K562 (cell line): ENCODE measurements at regions not wholly inside any gene's neighbourhood (a gene's known extent, or its start where the extent isn't known, plus 50 kb on each side); places are given as distances from the start of the nearest gene placed in this dataset.

Experiments used
- ATAC-seq: fragments of 200-7000 bp; cut with Tn5 transposase; 3 replicates; pipeline ENCODE4 v1.9.1; 2020; ENCODE audit warnings: moderate library complexity
- BruUV-seq: library from RNA; stranded (reverse); fragments of 400-500 nt; replicated peaks from 2 replicates; lab custom pipeline; 2021; lab: Mats Ljungman, UMichigan
- CTCF ChIA-PET: fragments of 300-600 bp; formaldehyde crosslinking; extraction: SDS; loops from one replicate; lab custom pipeline; 2021; ENCODE audit warnings: low intra/inter-chr PET ratio; lab: Yijun Ruan, JAX
- POLR2A ChIA-PET: fragments of 300-600, 350-650 bp; sonication (Branson Sonifier 250); formaldehyde crosslinking; extraction: SDS; loops from one replicate; lab custom pipeline; 2021; ENCODE audit warnings: antibody characterized with exemption, inconsistent platforms; lab: Yijun Ruan, JAX
- DNase-seq, 4 experiments: peaks; one replicate each; pipeline versions ENCODE4 v3.0.0 to v3.0.0-alpha.2; 2011 to 2018; ENCODE audit warnings: low spot score in 3 of 4, mixed read lengths in 3 of 4; ENCODE audit errors: extremely low read depth in 1 of 4
- FAIRE-seq: peaks from 2 replicates; lab custom pipeline; 2011; peaks lifted over from hg19 to GRCh38; lab: Jason Lieb, UNC
- H2AFZ ChIP-seq: 2 replicates; pipeline ENCODE4 v1.6.0; 2011; ENCODE audit warnings: low read depth, low read length, control low read depth, inconsistent platforms
- H3K27ac ChIP-seq: fragments of 200-600 bp; 3 replicates; pipeline ENCODE4 v1.8.0; 2011; ENCODE audit warnings: low read depth, mild to moderate bottlenecking, control low read depth, inconsistent platforms, low read length, moderate library complexity, mixed read lengths; ENCODE audit errors: extremely low read depth
- H3K27me3 ChIP-seq, 2 experiments: fragments of 300-600 bp in 1 of 2; 2 replicates in 1 of 2; 3 replicates in 1 of 2; pipeline versions ENCODE4 v1.6.0 to v1.8.0; 2011; ENCODE audit warnings: inconsistent platforms in 2 of 2, low read length in 2 of 2, mild to moderate bottlenecking in 1 of 2, mixed read lengths in 1 of 2, moderate library complexity in 1 of 2; ENCODE audit not compliant: control insufficient read depth in 2 of 2, insufficient read depth in 2 of 2
- H3K36me3 ChIP-seq: fragments of 300-600 bp; 3 replicates; pipeline ENCODE4 v1.8.0; 2011; ENCODE audit warnings: mild to moderate bottlenecking, low read length, inconsistent platforms; ENCODE audit not compliant: control insufficient read depth, insufficient read depth
- H3K4me1 ChIP-seq, 2 experiments: fragments of 200-600 bp in 1 of 2; replicated peaks in 1 of 2; 2 replicates in 1 of 2; 3 replicates in 1 of 2; pipeline versions ENCODE4 v1.5.1 to v1.8.0; 2011; ENCODE audit warnings: inconsistent platforms in 2 of 2, low read length in 2 of 2, mild to moderate bottlenecking in 1 of 2, mixed read lengths in 1 of 2, moderate library complexity in 1 of 2; ENCODE audit not compliant: control insufficient read depth in 2 of 2, insufficient read depth in 2 of 2
- H3K4me2 ChIP-seq: 2 replicates; pipeline ENCODE4 v1.6.1; 2011; ENCODE audit warnings: low read length, control low read depth, inconsistent platforms, mixed read lengths; ENCODE audit not compliant: insufficient read depth
- H3K4me3 ChIP-seq: fragments of 200-600 bp; sonication (generic), shearing (Covaris generic); 2 replicates; pipeline ENCODE4 v1.5.1; 2016; ENCODE audit warnings: control low read depth, inconsistent platforms
- H3K79me2 ChIP-seq: fragments of 200-600 bp; 3 replicates; pipeline ENCODE4 v1.8.0; 2011; ENCODE audit warnings: low read length, inconsistent platforms; ENCODE audit not compliant: control insufficient read depth, insufficient read depth
- H3K9ac ChIP-seq, 2 experiments: 2 replicates each; pipeline versions ENCODE4 v1.6.0 to v1.6.1; 2011; ENCODE audit warnings: low read depth in 2 of 2, low read length in 2 of 2, control low read depth in 1 of 2, inconsistent platforms in 1 of 2, mild to moderate bottlenecking in 1 of 2, mixed read lengths in 1 of 2; ENCODE audit not compliant: insufficient read depth in 1 of 2
- H3K9me1 ChIP-seq: one replicate; pipeline ENCODE4 v1.6.0; 2011; ENCODE audit warnings: inconsistent platforms, mild to moderate bottlenecking, low read length, moderate library complexity; ENCODE audit not compliant: control insufficient read depth, insufficient read depth
- H3K9me3 ChIP-seq: replicated peaks from 2 replicates; pipeline ENCODE4 v1.5.1; 2011; ENCODE audit warnings: low read depth, low read length, inconsistent platforms; ENCODE audit not compliant: control insufficient read depth, insufficient read depth
- H4K20me1 ChIP-seq: replicated peaks from 2 replicates; pipeline ENCODE4 v1.6.1; 2011; ENCODE audit warnings: low read length, inconsistent platforms, mixed read lengths; ENCODE audit not compliant: control insufficient read depth, insufficient read depth
- ARID1B ChIP-seq: fragments of 450-650 bp; IDR thresholded peaks from 2 replicates; pipeline ENCODE4 v1.6.1; 2016; ENCODE audit warnings: antibody characterized with exemption, mild to moderate bottlenecking, inconsistent platforms
- EP400 ChIP-seq: fragments of 450-650 bp; IDR thresholded peaks from 2 replicates; pipeline ENCODE4 v1.6.1; 2017; ENCODE audit warnings: antibody characterized with exemption, mild to moderate bottlenecking, moderate library complexity
- MCM3 ChIP-seq: fragments of 450-650 bp; IDR thresholded peaks from 2 replicates; pipeline ENCODE4 v1.6.1; 2016
- RFX7 ChIP-seq: fragments of 250-450 bp; sonication (Bioruptor Pico); IDR thresholded peaks from 2 replicates; pipeline ENCODE4 v1.5.1; 2021; ENCODE audit warnings: mild to moderate bottlenecking
- SMAD4 ChIP-seq: fragments of 250-450 bp; sonication (Bioruptor Pico); conservative IDR thresholded peaks from 2 replicates; pipeline ENCODE4 v1.8.0; 2021; ENCODE audit warnings: inconsistent platforms, mild to moderate bottlenecking, moderate library complexity
- TBL1XR1 ChIP-seq, 2 experiments: IDR thresholded peaks; 2 replicates each; pipeline ENCODE4 v1.6.1; 2012; ENCODE audit warnings: improper control_type of control experiment in 2 of 2, low read length in 2 of 2, mild to moderate bottlenecking in 1 of 2
- ZBTB1 ChIP-seq: sonication (generic); formaldehyde crosslinking; IDR thresholded peaks from 2 replicates; pipeline ENCODE4 v1.8.1; 2023; ENCODE audit warnings: missing genetic modification reagents, low read depth, mild to moderate bottlenecking, borderline replicate concordance
- ZNF785 ChIP-seq: fragments of 250-450 bp; sonication (Bioruptor Pico); IDR thresholded peaks from 2 replicates; pipeline ENCODE4 v1.4.0; 2020; ENCODE audit warnings: mild to moderate bottlenecking
- WGBS: fragments of 100-300 bp; shearing (Covaris generic); methylation state at CpG from one replicate; pipeline ENCODE4 v1.1.6; 2016; ENCODE audit warnings: low coverage, mixed read lengths; ENCODE audit not compliant: insufficient coverage; ENCODE audit errors: missing lambda C conversion rate; 5-methylcytosine and 5-hydroxymethylcytosine counted together
- in situ Hi-C: fragments of 300-500 bp; cut with MboI; formaldehyde crosslinking; loops from 4 replicates; pipeline ENCODE4 v1.15.0; 2018; ENCODE audit warnings: inconsistent platforms, mixed read lengths
- intact Hi-C: fragments of 100-400 bp; cut with micrococcal nuclease; formaldehyde crosslinking; loops from 2 replicates; pipeline ENCODE4 v1.14.2; 2022
- TF ChIP-seq, protein P1 (sequence below): fragments of 450-650 bp; IDR thresholded peaks from 2 replicates; pipeline ENCODE4 v1.7.0; 2016; ENCODE audit warnings: borderline replicate concordance
- TF ChIP-seq, protein P2 (sequence below): fragments of 450-650 bp; IDR thresholded peaks from 2 replicates; pipeline ENCODE4 v1.6.1; 2017; ENCODE audit warnings: mild to moderate bottlenecking, moderate library complexity

DNA sequence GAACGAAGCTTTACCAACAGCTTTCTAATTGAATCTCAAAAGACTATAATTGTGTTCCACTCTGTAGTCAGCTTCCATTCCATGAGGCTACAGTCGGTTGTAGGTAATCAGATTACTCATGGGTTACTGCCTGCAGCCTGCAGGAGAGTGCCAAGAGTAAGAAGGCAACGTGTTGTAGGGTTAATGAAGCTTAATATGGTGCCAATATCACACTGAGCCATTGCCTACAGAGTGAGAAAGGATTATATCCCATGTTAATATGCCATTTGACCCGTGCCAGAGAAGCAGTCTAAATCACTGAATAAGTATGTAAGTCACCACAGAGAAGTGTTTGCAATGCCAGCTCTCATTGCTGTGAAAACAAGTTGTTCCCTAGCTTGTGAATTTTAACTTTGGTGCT lies 734.5 kb upstream of the ACVR2A start:
- 0% methylated on average over 4 of the region's 4 CpGs for WGBS

More for the DNA sequence above, 734.5 kb upstream of the ACVR2A start:
- Histone ChIP-seq H3K4me1 (no peaks in the 10 kb centered on the region), H3K27me3 (no peaks in the 10 kb centered on the region), H3K9ac (no peak overlapping the region), H3K79me2 (no peaks in the 10 kb centered on the region), H3K9me1 (no peaks in the 10 kb centered on the region), H3K27ac (no peak overlapping the region), H3K4me3 (no peak overlapping the region), H3K9me3 (no peaks in the 10 kb centered on the region), H2AFZ (no peak overlapping the region), H3K36me3 (no peaks in the 10 kb centered on the region), H4K20me1 (no peaks in the 10 kb centered on the region), H3K4me2 (no peak overlapping the region)
- CTCF ChIA-PET: no interaction called here
- in situ Hi-C loops (no loop called here), intact Hi-C loops (no loop called here)
- POLR2A ChIA-PET: no interaction called here
- no peak for FAIRE-seq
- no TSS peak for BruUV-seq
- no peak for DNase-seq
- ATAC-seq: no peak
- TF ChIP-seq ZNF785 (CRISPR knock-in tag) (no peak), ARID1B (no peak), SMAD4 (CRISPR knock-in tag) (no peak), MCM3 (no peak), ZBTB1 (no peak), TBL1XR1 (IDR thresholded peaks at IDR 0.05; ENCODE audit: low read length in 2 of 2) (no peak), EP400 (no peak), RFX7 (CRISPR knock-in tag) (no peak)
- TF ChIP-seq, protein P1, sequence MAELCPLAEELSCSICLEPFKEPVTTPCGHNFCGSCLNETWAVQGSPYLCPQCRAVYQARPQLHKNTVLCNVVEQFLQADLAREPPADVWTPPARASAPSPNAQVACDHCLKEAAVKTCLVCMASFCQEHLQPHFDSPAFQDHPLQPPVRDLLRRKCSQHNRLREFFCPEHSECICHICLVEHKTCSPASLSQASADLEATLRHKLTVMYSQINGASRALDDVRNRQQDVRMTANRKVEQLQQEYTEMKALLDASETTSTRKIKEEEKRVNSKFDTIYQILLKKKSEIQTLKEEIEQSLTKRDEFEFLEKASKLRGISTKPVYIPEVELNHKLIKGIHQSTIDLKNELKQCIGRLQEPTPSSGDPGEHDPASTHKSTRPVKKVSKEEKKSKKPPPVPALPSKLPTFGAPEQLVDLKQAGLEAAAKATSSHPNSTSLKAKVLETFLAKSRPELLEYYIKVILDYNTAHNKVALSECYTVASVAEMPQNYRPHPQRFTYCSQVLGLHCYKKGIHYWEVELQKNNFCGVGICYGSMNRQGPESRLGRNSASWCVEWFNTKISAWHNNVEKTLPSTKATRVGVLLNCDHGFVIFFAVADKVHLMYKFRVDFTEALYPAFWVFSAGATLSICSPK: no peak
- TF ChIP-seq, protein P2, sequence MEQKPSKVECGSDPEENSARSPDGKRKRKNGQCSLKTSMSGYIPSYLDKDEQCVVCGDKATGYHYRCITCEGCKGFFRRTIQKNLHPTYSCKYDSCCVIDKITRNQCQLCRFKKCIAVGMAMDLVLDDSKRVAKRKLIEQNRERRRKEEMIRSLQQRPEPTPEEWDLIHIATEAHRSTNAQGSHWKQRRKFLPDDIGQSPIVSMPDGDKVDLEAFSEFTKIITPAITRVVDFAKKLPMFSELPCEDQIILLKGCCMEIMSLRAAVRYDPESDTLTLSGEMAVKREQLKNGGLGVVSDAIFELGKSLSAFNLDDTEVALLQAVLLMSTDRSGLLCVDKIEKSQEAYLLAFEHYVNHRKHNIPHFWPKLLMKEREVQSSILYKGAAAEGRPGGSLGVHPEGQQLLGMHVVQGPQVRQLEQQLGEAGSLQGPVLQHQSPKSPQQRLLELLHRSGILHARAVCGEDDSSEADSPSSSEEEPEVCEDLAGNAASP: no peak
